Germinal center (tissue), 1 donor: ENCODE measurements at regions not wholly inside any gene's neighbourhood (a gene's known extent, or its start where the extent isn't known, plus 50 kb on each side); places are given as distances from the start of the nearest gene placed in this dataset.
"Not testable (repeated sequence)": the region's sequence is repeated elsewhere in the genome, so short reads cannot be mapped to it uniquely, and the experiment has no call there.

Experiments
- DNase-seq: peaks from one replicate; pipeline ENCODE4 v3.0.0; 2012; ENCODE audit warnings: mixed read lengths, low spot score

DNA sequence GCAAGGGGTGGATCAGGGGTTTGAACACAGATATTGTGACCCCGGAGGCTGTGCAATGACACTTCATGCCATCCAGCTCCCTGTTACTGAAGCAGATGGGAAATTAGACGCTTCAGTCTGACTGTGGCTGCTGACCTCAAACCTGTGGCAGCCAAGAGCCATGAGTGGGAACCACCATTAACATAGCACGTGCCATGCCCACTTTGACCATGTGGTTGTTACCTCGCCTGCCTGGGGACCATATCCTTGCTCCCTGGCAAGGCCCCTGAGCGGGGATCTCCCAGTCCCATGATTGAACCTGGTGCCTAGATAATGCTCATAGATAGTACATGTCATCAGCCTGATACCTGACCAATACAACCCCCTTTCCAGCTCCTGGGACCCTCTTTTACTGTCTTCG, 68.9 kb downstream of the CYP26B1 start:
- no peak for DNase-seq

DNA sequence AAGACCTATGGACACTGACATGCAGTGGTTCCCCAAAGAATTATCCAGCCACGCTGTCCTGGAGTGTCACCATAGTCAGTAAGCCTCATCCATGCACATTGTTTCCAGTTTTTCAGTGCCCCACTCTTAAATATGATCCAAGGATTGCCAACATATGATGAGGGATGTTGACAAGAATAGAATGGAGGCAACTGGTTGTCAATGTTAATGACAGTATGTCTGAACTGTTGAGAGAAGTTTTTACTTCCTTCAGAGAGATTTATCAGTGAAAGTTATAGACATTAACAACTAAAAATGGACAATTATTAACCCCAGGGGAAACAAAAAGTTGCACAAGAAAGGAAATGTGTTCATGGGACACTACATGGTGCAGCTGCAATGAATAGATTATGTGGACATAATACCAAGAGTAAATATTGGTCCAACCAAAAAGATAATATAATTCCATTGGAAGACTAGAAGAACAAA, 69.9 kb downstream of the CYP26B1 start:
- no peak for DNase-seq

- DNase-seq: not testable (repeated sequence)
Measured at GRCh38 chr2:72073373-72073772, 74.3 kb downstream of the CYP26B1 start.

GRCh38 chr2:72064197-72064596, 83.5 kb downstream of the CYP26B1 start:
- not testable (repeated sequence) for DNase-seq

- DNase-seq: no peak
Measured at GRCh38 chr2:72062336-72062735, 85.3 kb downstream of the CYP26B1 start.

GRCh38 chr2:72057308-72057707, 90.4 kb downstream of the CYP26B1 start:
- no peak for DNase-seq

DNA sequence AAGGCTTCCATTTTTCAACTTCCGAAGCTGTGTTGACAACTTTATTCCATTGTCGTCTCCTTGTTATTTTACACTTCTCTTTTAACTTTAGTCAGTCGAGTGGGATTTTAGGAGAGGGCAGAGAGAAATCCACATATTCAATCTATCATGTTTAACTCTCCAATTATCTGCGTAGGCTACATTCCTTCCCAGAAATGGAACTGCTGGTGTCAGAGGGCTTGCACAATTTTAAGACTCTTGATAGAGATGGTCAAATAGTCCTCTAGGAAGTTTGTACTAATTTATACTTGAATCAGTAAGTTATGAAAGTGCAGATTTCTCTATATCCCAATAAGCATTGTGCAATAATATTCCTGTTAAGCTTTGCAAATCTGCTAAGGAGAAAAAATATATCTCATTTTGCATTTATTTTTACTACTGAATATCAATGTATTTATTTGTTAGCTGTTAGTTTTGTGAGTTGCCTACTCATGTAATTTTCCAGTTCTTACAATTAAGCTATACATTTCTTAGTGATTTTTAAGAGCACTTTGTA, 95.6 kb downstream of the CYP26B1 start:
- DNase-seq: no peak

DNA sequence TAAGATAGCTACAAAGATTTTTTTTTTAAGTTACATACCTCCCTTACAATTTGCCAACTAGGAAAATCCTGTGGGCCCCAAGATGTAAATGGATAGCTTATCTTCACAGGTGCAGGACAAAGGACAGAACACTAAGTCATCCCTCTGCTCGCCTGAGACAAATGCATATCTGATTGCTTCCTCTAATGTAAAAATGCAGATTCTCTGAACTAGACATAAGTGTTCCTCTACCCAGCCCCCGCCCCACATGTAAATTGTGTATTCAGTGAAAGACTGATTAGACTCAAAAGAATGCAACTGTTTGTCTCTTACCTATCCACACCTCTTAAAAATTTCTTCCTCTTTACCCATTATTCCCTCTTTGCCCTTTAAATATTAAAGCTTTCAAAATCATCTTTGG, 96.5 kb downstream of the CYP26B1 start:
- DNase-seq: no peak

DNA sequence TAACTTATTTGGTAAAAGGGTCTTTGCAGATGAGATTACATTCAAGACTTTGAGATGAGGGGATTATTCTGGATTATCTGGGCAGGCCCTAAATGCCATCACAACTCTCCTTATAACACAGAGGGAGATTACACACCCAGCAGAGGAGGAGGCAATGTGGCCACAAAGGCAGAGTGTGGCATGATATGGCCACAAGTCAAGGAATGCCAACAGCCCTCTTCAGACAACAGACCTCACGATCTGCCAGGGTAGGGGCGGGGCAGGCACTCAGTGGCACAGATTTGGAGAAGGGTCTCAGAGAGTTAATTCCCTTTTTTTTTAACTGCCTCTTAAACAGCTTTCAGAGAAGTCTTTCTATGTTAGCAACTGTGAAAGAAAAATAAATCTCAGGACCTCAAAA, 96.9 kb downstream of the CYP26B1 start:
- DNase-seq: no peak

GRCh38 chr2:72048881-72049477, 98.7 kb downstream of the CYP26B1 start:
- DNase-seq: no peak

GRCh38 chr2:72043985-72044384, 103.7 kb downstream of the CYP26B1 start:
- DNase-seq: no peak

DNA sequence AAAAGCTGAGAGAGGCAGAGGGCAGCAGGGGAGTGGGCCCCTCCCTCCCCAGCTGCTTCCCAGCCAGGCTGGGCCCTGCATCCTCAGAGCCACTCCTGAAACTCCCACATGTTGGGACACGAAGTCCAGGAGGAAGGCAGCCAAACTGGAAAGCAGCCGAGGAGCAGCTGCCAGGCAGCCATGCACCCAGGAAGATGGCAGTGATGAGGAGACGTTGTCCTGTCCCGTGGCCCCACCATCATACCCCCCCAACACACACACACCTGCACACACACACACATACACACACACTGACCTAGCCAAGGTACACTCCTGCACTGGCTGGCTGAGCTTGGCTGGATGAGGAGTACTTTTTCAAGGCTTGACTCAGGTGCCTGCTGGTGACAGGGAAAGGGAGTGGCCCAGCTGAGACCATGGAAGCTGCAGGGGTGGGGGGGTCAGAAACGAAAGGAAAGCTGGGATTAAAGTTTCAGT, 106.0 kb downstream of the CYP26B1 start:
- DNase-seq: no peak

- DNase-seq: no peak
Measured at GRCh38 chr2:72040629-72041571, 106.8 kb downstream of the CYP26B1 start.

GRCh38 chr2:72038524-72038923, 109.1 kb downstream of the CYP26B1 start:
- no peak for DNase-seq

DNA sequence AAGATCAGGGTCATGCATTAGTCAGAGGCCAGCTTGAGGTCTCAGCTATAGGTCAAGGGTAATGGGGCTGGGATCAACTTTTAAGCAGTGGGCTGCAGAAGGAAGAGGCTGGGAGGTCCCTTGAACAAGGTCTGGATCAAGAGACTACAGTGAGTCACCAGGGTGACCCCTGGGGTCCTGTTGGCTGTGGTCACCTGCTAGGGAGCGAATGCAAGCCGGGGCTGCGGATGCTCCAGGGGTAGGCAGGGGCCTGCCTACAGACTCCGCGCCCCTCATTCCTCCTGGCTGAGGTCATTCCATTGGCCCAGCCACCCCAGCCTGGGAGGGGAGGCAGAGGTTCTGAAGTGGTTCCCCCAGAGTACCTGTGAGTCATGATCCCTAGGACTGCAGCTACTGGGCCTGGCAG, 110.4 kb downstream of the CYP26B1 start:
- DNase-seq: no peak

DNA sequence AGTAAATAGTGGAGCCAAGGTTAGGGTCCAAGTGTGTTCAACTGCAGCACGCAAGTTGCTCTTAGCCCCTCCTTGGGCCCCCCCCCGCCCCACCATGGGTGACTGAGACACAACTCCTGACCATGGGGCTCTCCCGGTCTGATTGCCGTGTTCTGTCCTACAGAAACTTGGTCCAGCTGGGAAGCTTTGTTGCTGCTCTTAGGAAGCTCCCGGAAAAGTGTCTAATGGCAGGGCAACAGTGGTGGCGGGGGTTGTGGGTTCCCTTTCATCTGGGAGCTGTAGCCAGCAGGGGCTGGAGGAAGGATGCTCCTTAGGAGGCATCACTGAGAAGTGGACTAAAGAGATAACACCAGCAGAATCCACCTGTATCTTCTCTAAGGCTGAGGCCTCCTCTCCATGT, 111.1 kb downstream of the CYP26B1 start:
- DNase-seq: no peak

DNA sequence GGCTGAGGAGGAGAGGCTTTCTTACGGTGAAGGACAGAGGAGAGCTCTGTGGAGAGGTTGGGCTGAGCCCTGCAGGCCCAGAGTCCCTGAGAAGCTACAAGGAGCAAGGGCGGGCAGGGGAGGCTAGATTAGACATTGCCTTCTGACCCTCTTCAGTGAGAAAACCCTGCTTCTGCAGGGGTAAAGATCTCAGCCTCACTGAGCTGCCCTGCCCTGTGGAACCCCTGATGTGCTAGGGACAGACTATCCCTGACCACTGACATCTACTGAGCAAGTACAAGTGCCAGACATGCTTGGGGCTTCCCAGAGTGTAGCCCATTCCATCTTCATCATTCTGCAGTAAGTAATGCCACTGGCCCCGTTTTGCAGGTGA, 111.5 kb downstream of the CYP26B1 start:
- DNase-seq: no peak

DNA sequence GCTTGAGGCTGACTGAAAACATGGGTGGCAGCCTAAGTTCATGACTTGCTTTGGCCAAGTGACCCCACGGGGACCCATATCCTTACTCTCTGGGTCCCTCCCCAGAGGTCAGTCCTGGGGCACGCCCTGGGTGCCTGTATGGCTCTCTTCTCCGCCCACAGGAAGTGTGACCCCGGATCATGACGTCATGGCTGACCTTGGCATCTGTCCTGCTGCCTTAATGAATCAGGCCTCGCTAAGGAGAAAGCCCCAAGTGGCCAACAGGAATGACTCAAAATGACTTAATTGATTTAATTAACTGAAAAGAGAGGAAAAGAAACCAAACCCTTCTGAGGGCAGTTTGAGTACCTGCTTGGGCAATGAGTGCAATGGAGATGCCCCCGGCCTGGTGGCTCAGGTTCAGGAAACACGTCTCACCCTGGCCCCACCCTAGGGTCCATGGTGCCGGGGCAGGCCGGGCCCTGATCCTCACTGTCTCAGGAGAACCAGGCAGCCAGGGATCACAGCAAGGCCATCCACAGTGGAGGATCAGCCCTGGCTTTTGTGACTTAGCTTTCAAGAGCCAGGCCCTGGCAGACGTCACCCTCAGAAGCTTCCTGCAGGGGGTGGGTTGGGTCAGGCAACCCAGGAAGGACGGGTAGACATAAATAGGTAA, 112.0 kb downstream of the CYP26B1 start:
- DNase-seq: no peak

GRCh38 chr2:72034353-72035095, 113.1 kb downstream of the CYP26B1 start:
- no peak for DNase-seq

- DNase-seq: no peak
Measured at GRCh38 chr2:72033636-72034035, 114.0 kb downstream of the CYP26B1 start.

- DNase-seq: no peak
Measured at GRCh38 chr2:72032481-72033041, 115.1 kb downstream of the CYP26B1 start.
